Left lobe of liver (tissue), 2 donors: ENCODE measurements at regions not wholly inside any gene's neighbourhood (a gene's known extent, or its start where the extent isn't known, plus 50 kb on each side); places are given as distances from the start of the nearest gene placed in this dataset.

Experiments
- ATAC-seq: fragments of 200-7000 bp; cut with Tn5 transposase; one replicate; pipeline ENCODE4 v1.9.1; 2020; ENCODE audit warnings: mild to moderate bottlenecking, moderate library complexity
- DNase-seq: peaks from one replicate; pipeline ENCODE4 v3.0.0-alpha.2; 2020; ENCODE audit warnings: low spot score
- donor health status: DM: no; HTN: no; CAD: no; lungs with moderate emphysema.
- donor health status: DM: no; HTN: yes; CAD: no.

GRCh38 chr7:70953796-70954195, 178.1 kb upstream of the GALNT17 start:
- ATAC-seq (no peak), DNase-seq (no peak)

GRCh38 chr7:70972693-70973092, 159.3 kb upstream of the GALNT17 start:
- ATAC-seq: no peak
- no peak for DNase-seq

GRCh38 chr7:70975754-70976153, 156.2 kb upstream of the GALNT17 start:
- no peak for ATAC-seq

GRCh38 chr7:70986297-70986696, 145.6 kb upstream of the GALNT17 start:
- DNase-seq (no peak), ATAC-seq (no peak)

More at GRCh38 chr7:70975754-70976153, 156.2 kb upstream of the GALNT17 start:
- no peak for DNase-seq

- ATAC-seq: no peak
- DNase-seq: no peak
Observed at GRCh38 chr7:70994176-70994575, 137.8 kb upstream of the GALNT17 start.

GRCh38 chr7:70997261-70997660, 134.7 kb upstream of the GALNT17 start:
- ATAC-seq: no peak
- no peak for DNase-seq

- no peak for ATAC-seq
- DNase-seq: no peak
Observed at GRCh38 chr7:71005109-71005508, 126.8 kb upstream of the GALNT17 start.

GRCh38 chr7:71009636-71010035, 122.3 kb upstream of the GALNT17 start:
- DNase-seq: no peak
- no peak for ATAC-seq

GRCh38 chr7:71015252-71015900, 116.6 kb upstream of the GALNT17 start:
- ATAC-seq (no peak), DNase-seq (no peak)

- no peak for ATAC-seq
- DNase-seq: no peak
Observed at GRCh38 chr7:71016401-71016800, 115.5 kb upstream of the GALNT17 start.

GRCh38 chr7:71017602-71018001, 114.3 kb upstream of the GALNT17 start:
- DNase-seq (no peak), ATAC-seq (no peak)

GRCh38 chr7:71019706-71020105, 112.2 kb upstream of the GALNT17 start:
- DNase-seq (no peak), ATAC-seq (no peak)

- no peak for DNase-seq
- ATAC-seq: no peak
Observed at GRCh38 chr7:71021131-71021530, 110.8 kb upstream of the GALNT17 start.

- ATAC-seq: no peak
- no peak for DNase-seq
Observed at GRCh38 chr7:71026680-71027079, 105.3 kb upstream of the GALNT17 start.

- DNase-seq: no peak
- ATAC-seq: no peak
Observed at GRCh38 chr7:71034243-71034642, 97.7 kb upstream of the GALNT17 start.

- ATAC-seq: no peak
- no peak for DNase-seq
Observed at GRCh38 chr7:71042591-71042990, 89.4 kb upstream of the GALNT17 start.

GRCh38 chr7:71050492-71050891, 81.5 kb upstream of the GALNT17 start:
- DNase-seq: no peak
- no peak for ATAC-seq

- ATAC-seq: no peak
- no peak for DNase-seq
Observed at GRCh38 chr7:71055504-71055903, 76.4 kb upstream of the GALNT17 start.

- DNase-seq: no peak
- ATAC-seq: no peak
Observed at GRCh38 chr7:71077743-71078476, 54.0 kb upstream of the GALNT17 start.
